DND-41 (cell line): ENCODE measurements at regions not wholly inside any gene's neighbourhood (a gene's known extent, or its start where the extent isn't known, plus 50 kb on each side); places are given as distances from the start of the nearest gene placed in this dataset.

Experiments
- EZH2 ChIP-seq: IDR thresholded peaks from 3 replicates; pipeline ENCODE4 v1.6.1; 2012; ENCODE audit warnings: borderline replicate concordance, low read depth, mild to moderate bottlenecking, moderate library complexity, low read length, inconsistent platforms; ENCODE audit not compliant: severe bottlenecking
- TF ChIP-seq, protein P1 (sequence below): IDR thresholded peaks from 2 replicates; pipeline ENCODE4 v1.5.1; 2012; ENCODE audit warnings: borderline replicate concordance, low read length, moderate library complexity, mild to moderate bottlenecking; ENCODE audit not compliant: poor library complexity, severe bottlenecking; ENCODE audit errors: extremely low read depth

DNA sequence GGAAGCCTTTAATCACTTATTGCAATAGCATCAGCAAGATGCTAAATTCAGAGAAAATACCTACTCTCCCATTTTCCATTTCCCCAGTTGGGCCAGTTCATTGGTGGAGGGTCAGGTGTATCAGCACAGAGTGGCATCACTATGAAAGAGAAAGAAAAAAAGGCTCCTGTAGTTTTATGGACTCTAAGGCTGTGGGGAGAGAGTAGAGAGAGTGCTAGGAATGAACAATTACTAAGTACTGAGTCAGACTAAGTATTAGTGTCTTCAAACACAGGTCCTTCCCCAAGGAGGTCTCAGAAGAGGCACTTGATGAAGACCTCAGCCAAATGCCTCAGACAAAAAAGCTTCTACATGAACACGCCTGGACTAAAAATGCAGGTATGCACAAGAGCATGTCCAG lies 1061.9 kb downstream of the FSTL5 start:
- TF ChIP-seq, protein P1, sequence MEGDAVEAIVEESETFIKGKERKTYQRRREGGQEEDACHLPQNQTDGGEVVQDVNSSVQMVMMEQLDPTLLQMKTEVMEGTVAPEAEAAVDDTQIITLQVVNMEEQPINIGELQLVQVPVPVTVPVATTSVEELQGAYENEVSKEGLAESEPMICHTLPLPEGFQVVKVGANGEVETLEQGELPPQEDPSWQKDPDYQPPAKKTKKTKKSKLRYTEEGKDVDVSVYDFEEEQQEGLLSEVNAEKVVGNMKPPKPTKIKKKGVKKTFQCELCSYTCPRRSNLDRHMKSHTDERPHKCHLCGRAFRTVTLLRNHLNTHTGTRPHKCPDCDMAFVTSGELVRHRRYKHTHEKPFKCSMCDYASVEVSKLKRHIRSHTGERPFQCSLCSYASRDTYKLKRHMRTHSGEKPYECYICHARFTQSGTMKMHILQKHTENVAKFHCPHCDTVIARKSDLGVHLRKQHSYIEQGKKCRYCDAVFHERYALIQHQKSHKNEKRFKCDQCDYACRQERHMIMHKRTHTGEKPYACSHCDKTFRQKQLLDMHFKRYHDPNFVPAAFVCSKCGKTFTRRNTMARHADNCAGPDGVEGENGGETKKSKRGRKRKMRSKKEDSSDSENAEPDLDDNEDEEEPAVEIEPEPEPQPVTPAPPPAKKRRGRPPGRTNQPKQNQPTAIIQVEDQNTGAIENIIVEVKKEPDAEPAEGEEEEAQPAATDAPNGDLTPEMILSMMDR: no peak
- TF ChIP-seq EZH2: no peak
